NCI-H146 treated with DMSO at 0.1 percent for 48 hours (cell line): ENCODE measurements at regions not wholly inside any gene's neighbourhood (a gene's known extent, or its start where the extent isn't known, plus 50 kb on each side); places are given as distances from the start of the nearest gene placed in this dataset.

ENCODE experiments used
- DNase-seq: peaks from one replicate; lab custom pipeline; 2025; ENCODE audit not compliant: unreplicated experiment; lab: John Stamatoyannopoulos, UW

DNA sequence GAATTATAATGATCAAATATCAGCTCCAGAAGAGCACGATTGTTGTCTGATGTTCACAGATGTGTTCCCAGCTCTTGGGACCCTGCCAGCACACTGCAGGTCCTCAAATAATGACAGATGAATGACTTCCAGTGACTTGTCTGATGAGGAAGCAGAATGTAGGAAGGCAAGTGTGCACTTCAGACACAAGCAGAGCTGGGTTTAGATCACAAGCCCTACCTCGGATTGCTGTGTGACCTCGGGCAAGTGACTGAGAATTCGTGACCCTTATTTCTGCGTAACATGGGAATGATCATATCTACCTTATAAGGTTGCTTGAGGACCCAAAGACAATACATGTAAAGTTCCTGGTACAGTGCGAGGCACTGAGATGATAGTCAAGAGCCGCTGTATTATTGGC, 182.2 kb downstream of the ABCC12 start:
- no peak for DNase-seq

DNA sequence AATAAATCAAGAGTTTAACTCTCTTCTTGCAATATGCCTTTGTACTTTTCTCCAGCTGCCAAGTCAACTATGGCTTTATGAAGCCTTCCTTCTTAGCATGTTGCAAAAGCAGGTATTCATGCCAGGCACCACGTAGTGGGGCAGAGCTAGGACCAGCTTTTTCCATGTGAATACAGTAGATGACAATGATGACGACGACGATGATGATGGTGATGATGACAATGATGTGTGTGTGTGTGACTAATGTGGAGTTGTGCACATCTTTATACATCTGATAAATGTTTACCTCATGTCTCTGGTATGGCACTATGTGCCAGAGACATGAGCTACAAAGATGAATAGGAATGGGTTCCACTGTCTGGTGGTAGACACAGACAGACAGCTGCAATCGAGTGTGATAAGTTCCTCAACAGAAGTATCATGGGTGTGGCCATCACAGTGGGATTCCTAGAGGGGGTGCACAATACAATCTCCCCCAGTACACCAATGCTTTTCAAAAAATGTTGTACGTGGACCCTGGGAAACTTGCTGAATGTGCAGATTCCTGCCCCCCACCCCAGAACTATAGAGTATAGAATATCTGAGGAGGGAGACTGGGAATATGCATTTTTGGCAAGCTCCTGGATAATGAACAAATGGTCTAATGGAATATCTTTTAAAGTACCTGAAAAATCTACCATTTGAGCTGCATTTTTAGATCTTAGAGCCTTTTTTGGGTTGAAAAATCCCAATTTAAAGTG, 183.4 kb downstream of the ABCC12 start:
- no peak for DNase-seq

DNA sequence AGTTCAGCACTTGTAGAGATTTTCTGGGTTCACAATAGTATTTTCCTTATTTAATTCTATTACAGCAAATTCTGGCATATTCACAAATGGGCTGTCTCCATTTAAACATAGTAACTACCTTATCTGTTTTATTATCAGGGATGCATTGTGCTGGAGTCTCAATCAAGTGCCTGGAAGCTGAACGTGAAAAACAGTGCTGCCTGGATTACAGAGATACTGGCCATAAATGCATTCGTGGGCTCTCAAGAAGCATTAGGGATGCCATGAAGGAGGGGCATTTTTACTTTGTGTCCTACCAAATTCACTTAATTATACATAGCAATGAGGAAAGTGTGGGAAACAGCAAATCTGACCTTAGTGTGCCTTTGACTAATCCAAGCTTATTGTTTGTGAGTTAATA, 184.6 kb downstream of the ABCC12 start:
- DNase-seq = no peak

DNA sequence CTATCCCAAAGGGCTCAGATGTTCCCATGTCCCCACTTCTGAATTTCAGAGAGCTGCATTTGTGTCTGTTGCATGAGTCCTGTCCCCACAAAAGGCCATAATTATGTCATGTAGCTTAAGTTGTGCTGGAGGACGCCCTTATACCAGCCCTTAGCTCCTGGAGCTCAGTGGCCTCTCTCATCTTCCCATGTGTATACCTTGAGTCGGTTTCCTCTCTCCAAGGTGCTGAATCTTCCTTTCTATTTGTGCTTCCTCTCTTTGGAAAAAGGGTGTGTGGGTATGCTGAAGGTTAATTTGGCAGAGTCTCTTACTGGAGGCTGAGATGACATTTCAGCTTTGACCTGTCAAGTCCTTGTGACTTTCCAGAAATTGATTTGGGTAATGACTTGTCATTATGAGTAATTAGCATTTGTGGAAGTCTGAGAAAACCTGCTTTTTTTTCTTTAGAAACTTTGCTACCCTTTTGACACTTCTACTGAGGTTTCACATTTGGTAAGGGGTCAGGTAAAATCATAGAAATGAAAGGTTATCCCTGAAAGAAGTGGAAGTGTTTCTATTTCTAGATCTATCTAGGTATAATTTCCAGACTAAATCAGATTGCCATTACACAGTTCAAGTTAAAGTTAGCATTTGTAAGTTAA, 185.4 kb downstream of the ABCC12 start:
- no peak for DNase-seq

DNA sequence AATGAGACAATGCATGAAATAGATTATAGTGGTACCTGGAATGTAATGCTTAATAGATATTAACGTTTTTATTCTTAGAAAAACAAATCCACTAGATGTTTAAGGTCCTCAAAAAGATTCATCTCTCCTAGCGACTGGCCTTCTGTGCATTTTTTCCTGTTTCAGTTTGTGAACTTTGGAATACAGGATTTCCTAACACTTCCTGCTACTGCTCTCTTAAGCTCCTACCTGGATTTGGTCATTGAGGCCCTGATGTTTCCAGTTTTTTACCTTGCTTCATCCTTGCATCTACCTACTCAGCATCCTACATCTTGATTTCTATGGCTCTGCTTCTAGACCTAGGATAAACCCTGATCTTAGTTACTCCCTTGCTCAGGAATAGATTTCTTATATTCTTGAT, 188.4 kb downstream of the ABCC12 start:
- no peak for DNase-seq

DNA sequence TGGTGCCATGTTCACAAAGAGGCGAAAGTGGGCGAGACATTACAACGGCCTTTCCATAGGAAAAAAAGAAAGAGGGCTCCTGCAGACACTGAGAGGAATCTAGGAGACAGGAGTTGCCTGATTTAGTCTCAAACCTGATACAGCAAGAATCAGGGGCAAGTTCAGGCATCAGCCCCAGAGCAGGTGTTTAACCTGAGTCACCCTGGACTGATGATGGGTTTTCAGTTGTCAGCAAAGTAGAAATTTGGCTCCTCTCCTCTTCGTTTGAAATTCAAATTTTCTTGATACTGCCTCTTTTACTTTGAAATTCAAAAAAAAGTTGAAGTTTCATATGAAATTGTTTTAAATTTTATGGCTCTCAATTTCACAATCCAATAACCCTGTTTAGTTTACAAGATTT, 189.5 kb downstream of the ABCC12 start:
- no peak for DNase-seq

DNA sequence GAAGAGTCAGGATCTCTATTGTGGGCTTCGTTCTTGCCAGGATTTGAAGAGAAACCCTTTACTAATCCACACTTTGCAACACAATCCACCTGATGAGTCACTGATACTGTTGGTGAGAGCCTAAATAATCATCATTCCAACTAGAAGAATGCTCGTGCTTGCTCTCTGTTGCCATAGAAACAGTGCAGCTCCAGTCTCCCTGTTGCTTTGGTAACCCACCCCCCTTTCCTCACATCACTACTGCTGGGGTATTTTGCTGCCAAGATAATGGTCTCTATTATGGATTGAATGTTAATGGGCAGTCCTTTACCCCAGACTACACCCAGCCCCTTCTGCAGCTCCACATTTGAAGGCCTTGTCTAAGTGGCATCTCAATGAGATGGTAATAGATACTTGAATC, 190.4 kb downstream of the ABCC12 start:
- DNase-seq = no peak

DNA sequence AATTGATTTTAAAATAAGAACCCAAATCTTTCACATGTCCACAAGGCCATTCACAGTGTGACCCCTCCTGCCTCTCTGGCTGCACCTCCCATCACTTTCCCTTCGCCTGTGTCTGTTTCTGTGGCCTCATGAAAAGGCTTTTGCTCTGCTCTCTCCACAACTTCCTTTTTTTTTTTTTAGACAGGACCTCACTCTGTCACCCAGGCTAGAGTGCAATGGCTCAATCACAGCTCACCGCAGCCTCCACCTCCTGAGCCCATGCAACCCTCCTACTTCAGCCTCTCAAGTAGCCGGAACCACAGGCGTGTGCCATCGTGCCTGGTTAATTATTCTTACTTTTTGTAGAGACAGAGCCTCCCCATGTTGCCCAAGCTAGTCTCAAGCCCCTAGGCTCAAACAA, 197.1 kb downstream of the ABCC12 start:
- no peak for DNase-seq

DNA sequence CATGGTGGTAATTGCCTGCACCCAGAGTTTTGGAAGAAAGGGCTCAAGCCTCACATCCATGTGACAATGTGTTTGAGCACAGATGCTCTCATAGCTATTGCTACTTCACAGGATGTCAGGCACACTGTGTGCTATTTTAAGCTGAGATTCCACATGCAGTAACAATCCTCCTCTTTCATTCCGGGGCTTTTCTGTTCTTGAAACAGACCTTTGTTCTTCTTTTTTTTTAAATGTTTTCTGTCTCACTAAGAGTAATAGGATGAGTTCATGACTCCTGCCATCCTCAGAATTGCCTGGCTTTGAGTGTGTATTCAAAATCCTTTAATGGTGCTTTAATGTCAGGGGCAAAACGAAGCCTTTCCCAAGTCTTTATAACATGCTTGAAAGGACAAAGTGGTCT, 198.9 kb downstream of the ABCC12 start:
- no peak for DNase-seq

DNA sequence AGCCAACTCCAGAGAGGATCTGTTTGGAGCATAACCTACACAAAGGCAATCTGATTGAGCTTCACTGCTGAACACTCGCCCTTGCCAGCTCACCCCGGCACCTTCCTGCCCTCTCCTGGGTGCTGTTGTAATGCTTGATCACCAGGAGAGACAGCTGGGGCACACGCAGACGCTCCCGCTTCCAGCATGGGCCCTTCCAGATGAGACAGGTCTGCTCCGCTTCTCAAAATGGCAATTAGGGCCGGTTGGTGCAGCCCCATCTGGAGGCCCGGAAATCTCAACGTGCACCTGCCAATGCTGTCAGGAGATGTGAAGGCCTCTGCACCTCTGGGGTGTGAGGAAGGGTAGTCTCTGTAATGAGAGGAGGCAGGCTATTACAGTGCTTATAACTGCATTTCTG, 206.1 kb downstream of the ABCC12 start:
- DNase-seq = no peak

DNA sequence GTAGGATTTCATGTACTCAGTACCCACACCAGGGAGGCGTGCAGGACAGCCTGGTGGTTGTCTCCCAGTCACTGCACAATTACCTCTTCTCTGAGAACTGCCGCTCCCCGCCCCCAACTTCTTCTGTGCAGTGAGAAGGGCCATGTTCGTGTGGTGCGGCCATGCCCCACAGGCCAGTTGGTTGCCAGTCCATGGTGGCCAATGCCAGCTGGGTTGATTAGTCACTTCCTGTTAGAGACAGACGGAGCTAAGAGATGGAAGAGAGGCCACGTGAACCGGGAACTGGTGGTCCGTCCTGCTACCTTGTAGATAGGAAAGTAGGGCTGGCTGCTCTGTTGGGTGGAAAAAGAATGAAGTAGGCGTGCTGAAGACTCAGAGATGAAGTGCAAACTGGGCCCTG, 206.5 kb downstream of the ABCC12 start:
- DNase-seq = no peak

DNA sequence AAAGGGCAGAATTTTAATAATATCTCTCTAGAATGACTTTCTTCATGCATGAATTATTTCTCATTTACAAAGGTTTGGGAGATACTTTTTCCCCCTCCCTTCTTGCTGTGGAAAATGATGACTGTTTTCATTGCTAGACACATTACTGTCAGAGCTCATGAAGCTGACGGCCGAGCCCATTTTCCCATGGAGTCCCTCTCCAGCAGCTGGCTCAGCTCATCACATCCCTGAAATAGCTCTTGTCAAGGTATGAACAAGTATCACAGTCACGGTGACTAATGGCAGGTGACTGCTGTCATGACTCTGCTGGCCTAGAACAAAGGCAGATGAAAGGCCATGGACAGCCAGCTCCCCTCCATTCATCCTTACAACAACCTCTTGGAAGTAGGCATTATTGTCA, 208.1 kb downstream of the ABCC12 start:
- no peak for DNase-seq

DNA sequence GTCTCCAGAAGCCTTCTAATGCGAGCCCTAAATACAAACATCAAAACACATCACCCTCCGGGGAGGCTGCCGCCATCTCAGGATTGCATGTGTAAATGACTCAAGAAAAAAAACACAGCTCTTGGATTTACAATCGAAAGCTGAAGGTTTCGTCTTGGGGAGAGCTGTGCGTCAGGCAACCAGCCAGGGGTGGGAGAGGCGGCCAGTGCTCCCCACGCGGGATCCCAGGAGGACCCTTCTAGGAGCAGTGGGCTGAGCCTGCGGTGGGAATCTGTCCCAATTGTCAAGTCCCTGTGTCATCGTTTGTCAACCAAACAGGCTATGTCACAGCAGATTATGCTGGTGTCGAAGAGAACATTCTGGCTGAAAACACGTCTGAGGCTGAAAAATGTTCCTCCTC, 209.7 kb downstream of the ABCC12 start:
- no peak for DNase-seq

DNA sequence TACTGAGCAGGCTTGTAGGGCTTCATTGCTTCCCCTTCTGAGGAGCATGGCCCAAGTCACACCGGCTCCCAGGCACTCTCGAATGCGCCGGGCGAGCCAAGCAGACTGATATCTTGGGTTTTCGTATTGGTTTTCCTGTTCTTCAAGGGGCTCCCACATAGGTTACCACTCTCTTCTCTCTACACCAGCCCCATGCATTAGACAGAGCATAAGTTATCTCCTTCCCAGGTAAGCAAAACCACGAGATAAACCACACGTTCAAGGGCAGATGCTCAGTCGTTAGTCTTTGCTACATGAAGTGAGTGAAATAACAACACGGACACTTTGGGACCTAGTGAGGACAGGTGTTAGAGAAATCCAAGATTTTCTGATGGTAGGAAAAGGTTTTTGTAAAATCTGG, 211.2 kb downstream of the ABCC12 start:
- DNase-seq = no peak

DNA sequence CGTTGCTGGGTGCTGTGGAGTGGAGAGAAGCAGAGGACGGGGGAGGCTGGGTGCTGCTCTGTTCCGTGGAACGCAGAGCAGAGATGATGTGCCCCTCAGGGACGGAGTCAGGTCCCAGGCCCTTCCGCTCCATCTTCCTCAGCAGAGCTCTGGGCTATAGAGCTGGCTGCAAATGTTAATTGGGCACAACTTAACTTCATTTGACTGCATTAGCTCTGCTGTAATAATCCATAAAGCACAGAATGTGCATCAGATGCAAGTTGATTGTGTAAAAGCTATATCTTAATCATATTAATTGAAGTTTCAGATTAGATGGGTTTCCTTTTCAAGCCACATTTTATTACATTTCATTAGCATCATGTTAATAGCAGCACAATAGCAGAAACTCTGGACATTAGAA, 212.6 kb downstream of the ABCC12 start:
- DNase-seq = no peak

DNA sequence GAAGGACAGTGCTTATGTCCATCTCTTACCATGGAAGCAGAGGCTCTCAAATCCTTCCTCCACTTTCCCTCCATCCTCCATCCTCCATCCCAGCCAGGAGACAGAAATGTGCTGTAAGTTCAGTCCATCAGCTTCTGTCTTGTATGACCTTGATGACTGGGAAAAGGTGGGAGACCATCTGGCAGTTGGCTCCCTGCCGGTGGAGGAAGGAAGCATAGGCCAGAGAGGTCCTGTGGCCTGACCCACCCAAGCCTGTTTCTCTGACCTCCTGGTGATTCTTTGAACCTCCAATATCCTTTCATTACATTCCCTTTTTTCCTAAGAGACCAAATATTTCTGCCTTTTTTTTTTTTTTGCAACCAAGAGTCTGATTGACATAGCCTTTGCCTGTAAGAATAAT, 215.3 kb downstream of the ABCC12 start:
- no peak for DNase-seq

DNA sequence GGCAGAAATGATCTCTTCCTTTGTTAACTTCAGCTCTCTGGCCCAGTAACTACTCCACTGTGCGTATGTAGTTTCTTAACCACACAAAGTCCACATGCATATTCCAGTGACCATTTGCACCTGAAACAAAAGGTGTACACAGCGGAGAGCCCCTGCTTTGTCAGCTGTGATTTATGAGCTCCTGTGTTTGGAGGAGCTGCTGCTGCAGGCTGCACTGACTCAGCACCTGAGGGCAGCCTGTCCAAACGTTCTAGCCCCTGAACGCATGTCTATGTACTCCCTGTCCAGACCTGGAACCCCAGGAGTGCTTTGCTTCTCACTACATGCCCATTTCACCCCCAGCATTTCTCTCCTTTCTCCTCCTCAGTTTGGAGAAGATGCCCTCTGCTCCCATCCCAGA, 216.1 kb downstream of the ABCC12 start:
- DNase-seq = no peak

DNA sequence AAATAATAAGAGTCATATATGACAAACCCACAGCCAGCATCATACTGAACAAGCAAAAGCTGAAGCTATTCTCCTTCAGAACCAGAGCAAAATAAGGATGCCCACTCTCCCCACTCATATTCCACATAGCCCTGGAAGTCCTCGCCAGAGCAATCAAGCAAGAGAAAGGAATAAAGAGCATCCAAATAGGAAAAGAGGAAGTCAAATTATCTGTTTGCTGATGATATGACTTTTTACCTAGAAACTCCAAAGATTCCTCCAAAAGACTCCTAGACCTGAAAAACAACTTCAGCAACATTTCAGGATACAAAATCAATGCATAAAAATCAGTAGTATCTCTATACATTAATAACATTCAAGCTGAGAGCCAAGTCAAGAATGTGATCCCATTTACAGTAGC, 217.5 kb downstream of the ABCC12 start:
- DNase-seq = no peak

DNA sequence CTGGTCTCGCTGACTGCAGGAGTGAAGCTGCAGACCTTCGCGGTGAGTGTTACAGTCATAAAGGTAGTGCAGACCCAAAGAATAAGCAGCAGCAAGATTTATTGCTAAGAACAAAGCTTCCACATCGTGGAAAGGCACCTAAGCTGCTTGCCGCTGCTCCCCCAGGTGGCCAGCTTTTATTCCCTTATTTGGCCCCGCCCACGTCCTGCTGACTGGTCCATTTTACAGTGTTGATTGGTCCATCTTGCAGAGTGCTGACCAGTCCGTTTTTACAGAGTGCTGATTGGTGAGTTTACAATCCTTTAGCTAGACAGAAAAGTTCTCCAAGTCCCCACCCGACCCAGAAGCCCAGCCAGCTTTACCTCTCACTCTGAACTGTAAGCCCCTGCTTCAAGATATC, 227.8 kb downstream of the ABCC12 start:
- DNase-seq = no peak

DNA sequence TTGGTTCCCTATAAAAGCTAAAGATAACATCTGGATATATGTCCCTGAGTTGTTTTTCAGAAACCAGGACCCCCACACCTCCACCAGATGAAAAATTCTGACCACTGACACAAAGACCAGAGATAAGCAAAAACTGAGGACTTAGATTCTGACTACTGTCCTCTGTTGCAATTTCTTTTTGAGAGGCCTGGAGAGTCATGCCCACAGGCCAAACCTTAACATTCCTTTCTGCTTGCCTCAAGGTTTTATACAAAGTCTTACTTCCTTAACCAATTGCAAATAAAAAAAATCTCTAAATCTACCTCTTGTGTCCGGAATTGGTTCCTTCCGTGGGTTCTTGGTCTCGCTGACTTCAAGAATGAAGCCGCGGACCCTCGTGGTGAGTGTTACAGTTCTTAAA, 228.5 kb downstream of the ABCC12 start:
- DNase-seq = no peak

DNA sequence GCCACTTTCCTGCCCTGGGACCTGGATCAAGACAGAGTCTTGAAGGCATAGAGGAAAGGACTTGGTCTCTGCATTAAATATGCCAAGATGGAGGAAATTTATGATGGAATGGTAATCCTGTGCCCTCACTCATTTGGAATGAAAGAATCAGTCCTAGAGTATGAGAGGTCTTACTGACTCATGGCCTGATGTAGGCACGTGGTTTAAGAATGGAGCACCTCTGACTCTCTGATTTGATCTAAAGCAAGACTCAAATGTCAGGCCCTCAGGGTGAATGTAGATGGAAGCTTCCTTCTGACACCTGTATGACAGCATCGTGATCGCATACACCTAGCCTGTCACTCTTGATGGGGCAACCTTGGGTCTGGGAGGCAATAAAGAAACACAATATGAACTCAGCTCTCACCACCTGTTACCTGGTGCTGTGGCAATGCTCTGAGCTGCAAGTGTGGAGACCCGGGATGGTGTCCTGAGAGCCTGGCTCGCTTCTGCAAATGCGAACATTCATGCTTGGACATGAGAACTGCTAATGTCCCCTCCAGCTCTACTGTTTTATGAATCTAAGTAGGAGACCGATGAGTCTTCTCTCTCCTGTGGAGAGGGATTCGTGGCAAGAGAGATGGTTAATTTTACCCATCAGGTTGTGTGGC, 229.9 kb downstream of the ABCC12 start:
- DNase-seq = no peak

DNA sequence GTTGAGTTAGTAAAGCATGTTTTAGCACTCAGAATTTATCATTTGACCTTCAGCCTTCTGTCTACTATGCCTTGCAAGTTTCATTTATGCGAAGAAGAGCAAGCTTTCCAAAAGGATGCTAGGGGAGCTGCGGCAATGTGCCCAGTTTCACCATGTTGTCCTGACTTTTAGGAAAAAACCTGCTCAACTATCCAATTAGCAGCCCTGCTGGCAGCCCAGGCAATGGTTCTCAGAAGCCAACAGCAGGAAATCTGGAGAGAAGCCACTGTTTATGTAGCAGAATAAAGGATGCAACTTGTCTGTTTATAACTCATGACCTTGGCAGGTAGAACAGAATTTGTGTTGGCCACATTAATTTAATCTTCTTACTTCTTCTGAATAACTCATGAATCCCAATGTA, 230.8 kb downstream of the ABCC12 start:
- DNase-seq = no peak

DNA sequence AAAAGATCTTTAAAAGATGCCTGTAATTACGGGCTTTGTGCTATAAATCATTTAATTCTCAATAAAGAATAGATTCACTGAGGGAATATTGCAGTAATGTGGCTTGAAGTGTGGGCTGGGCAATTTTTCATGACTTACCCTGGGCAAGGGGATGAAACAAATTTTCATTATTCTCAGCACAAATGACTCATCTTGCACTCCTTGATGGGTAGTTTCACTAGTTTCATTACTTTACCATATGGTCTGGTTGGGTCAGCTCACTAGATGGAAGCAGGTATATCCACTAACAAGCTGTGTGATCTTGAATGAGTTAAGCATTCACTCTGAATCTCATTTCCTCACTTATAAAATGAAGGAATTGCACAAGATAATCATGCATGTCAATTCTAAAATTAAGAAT, 234.3 kb downstream of the ABCC12 start:
- no peak for DNase-seq
